ENCODE measurements at regions not wholly inside any gene's neighbourhood (a gene's known extent, or its start where the extent isn't known, plus 50 kb on each side); places are given as distances from the start of the nearest gene placed in this dataset.

DNA sequence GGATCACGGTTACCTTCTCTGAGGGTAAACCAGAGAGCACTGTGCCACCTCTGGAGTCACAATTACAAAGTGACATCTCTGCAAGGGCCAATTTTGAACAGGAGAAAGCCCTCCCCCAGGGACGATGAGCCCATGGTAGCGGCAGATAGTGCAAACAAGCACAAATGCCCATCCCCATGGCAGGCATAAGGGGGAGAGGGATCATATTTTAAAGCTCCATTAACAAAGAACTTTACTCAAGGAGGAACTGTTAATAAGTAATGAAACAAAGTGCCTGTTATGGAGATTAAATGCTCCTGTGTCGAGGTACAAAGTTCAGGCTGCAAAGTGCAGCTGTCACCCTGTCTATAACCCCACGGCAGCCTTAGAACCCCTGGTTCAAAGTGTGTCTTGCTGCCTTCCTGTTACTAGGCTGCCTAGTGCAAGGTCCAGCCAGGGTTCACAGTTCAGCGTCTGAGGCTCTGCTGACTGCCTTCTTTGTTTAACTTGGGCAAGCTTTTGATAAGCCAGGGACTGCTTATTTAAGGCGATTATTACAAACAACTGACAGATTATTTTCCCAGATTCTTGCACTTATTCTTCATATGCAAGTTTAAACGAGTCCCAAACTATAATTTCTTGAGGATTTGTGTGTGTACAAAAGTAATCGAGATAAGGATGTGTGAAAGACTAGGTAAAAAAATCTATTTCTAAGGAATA, 75.7 kb upstream of the NRIP1 start (continued):
- TF ChIP-seq, protein P1, sequence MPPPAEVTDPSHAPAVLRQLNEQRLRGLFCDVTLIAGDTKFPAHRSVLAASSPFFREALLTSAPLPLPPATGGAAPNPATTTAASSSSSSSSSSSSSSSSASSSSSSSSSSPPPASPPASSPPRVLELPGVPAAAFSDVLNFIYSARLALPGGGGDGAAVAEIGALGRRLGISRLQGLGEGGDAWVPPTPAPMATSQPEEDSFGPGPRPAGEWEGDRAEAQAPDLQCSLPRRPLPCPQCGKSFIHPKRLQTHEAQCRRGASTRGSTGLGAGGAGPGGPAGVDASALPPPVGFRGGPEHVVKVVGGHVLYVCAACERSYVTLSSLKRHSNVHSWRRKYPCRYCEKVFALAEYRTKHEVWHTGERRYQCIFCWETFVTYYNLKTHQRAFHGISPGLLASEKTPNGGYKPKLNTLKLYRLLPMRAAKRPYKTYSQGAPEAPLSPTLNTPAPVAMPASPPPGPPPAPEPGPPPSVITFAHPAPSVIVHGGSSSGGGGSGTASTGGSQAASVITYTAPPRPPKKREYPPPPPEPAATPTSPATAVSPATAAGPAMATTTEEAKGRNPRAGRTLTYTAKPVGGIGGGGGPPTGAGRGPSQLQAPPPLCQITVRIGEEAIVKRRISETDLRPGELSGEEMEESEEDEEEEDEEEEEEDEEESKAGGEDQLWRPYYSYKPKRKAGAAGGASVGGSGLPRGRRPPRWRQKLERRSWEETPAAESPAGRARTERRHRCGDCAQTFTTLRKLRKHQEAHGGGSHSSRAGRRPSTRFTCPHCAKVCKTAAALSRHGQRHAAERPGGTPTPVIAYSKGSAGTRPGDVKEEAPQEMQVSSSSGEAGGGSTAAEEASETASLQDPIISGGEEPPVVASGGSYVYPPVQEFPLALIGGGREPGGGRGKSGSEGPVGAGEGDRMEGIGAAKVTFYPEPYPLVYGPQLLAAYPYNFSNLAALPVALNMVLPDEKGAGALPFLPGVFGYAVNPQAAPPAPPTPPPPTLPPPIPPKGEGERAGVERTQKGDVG (CRISPR knock-in tag; IDR thresholded peaks at IDR 0.05; ENCODE audit: borderline replicate concordance) = peak; percentile 88; the same call in 1 of the 2 replicates
- TF ChIP-seq KLF13 (CRISPR knock-in tag; IDR thresholded peaks at IDR 0.05) (no peak), SAFB2 (CRISPR knock-in tag; IDR thresholded peaks at IDR 0.05; ENCODE audit: borderline replicate concordance, low read depth) (peak; percentile 65; the same call in 1 of the 2 replicates), ATAD3A (CRISPR knock-in tag; IDR thresholded peaks at IDR 0.05) (no peak), PAWR (CRISPR knock-in tag; IDR thresholded peaks at IDR 0.05; ENCODE audit: borderline replicate concordance) (no peak), ZNF558 (CRISPR knock-in tag; IDR thresholded peaks at IDR 0.05; ENCODE audit: borderline replicate concordance) (no peak), ZNF326 (CRISPR knock-in tag; IDR thresholded peaks at IDR 0.05; ENCODE audit: borderline replicate concordance) (no peak), WIZ (CRISPR knock-in tag; IDR thresholded peaks at IDR 0.05) (no peak; the same call in 1 of the 2 replicates), ZSCAN9 (CRISPR knock-in tag; IDR thresholded peaks at IDR 0.05; ENCODE audit: borderline replicate concordance) (no peak), GZF1 (CRISPR knock-in tag; IDR thresholded peaks at IDR 0.05) (no peak), SETDB1 (CRISPR knock-in tag; IDR thresholded peaks at IDR 0.05; ENCODE audit: borderline replicate concordance) (no peak)
- TF ChIP-seq, protein P2, sequence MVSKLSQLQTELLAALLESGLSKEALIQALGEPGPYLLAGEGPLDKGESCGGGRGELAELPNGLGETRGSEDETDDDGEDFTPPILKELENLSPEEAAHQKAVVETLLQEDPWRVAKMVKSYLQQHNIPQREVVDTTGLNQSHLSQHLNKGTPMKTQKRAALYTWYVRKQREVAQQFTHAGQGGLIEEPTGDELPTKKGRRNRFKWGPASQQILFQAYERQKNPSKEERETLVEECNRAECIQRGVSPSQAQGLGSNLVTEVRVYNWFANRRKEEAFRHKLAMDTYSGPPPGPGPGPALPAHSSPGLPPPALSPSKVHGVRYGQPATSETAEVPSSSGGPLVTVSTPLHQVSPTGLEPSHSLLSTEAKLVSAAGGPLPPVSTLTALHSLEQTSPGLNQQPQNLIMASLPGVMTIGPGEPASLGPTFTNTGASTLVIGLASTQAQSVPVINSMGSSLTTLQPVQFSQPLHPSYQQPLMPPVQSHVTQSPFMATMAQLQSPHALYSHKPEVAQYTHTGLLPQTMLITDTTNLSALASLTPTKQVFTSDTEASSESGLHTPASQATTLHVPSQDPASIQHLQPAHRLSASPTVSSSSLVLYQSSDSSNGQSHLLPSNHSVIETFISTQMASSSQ (IDR thresholded peaks at IDR 0.05; ENCODE audit: low read depth) = peak; percentile 95
- TF ChIP-seq, protein P2 (CRISPR knock-in tag; IDR thresholded peaks at IDR 0.05; ENCODE audit: borderline replicate concordance) = peak; percentile 99
- TF ChIP-seq, protein P3, sequence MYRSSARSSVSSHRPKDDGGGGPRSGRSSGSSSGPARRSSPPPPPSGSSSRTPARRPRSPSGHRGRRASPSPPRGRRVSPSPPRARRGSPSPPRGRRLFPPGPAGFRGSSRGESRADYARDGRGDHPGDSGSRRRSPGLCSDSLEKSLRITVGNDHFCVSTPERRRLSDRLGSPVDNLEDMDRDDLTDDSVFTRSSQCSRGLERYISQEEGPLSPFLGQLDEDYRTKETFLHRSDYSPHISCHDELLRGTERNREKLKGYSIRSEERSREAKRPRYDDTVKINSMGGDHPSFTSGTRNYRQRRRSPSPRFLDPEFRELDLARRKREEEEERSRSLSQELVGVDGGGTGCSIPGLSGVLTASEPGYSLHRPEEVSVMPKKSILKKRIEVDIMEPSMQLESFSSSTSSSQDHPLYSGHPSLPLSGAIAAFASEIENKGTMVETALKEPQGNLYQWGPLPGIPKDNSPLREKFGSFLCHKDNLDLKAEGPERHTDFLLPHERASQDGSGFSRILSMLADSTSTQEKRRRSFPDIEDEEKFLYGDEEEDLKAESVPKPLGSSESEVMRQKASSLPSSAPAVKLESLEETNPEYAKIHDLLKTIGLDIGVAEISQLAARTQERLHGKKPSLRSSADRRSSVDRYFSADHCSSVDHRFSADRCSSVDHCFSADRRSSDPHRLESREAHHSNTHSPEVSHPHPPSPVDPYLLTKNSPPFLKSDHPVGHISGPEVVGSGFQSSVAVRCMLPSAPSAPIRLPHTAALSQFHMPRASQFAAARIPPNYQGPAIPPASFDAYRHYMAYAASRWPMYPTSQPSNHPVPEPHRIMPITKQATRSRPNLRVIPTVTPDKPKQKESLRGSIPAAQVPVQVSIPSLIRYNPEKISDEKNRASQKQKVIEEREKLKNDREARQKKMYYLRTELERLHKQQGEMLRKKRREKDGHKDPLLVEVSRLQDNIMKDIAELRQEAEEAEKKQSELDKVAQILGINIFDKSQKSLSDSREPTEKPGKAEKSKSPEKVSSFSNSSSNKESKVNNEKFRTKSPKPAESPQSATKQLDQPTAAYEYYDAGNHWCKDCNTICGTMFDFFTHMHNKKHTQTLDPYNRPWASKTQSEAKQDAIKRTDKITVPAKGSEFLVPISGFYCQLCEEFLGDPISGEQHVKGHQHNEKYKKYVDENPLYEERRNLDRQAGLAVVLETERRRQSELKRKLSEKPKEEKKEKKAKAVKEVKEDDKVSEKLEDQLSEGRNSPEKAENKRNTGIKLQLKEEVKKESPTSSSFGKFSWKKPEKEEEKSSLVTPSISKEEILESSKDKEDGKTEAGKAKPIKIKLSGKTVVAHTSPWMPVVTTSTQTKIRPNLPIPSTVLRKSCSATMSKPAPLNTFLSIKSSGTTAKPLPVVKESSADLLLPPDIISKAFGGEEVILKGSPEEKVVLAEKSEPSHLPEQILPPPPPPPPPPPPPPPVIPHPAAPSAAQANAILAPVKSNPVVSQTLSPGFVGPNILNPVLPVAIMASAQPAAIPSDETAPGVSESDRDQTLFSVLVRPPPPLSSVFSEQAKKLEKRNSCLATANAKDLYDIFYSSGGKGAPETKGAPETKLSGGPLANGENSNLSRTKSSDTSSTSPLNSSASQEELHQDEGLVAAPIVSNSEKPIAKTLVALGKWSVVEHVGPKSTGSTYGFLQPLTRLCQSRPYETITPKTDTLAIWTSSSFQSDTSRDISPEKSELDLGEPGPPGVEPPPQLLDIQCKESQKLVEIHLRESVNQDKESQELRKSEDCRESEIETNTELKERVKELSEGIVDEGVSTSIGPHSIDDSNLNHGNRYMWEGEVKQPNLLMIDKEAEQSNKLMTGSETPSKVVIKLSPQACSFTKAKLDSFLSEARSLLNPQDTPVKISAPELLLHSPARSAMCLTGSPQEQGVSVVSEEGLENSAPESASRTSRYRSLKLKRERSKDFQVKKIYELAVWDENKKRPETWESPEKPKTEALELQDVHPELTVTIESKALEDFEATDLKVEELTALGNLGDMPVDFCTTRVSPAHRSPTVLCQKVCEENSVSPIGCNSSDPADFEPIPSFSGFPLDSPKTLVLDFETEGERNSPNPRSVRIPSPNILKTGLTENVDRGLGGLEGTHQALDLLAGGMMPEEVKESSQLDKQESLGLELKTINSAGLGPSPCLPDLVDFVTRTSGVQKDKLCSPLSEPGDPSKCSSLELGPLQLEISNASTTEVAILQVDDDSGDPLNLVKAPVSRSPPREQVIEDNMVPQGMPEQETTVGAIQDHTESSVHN (CRISPR knock-in tag; IDR thresholded peaks at IDR 0.05) = no peak
